Neural cell (in vitro differentiated cells): ENCODE measurements at regions not wholly inside any gene's neighbourhood (a gene's known extent, or its start where the extent isn't known, plus 50 kb on each side); places are given as distances from the start of the nearest gene placed in this dataset.

Experiments
- H2AFZ ChIP-seq: fragments of 200-600, 300-800 bp; sonication (generic), shearing (Covaris generic); 2 replicates; pipeline ENCODE4 v1.6.0; 2014; ENCODE audit warnings: low read depth, mild to moderate bottlenecking, antibody characterized with exemption, low read length, moderate library complexity
- H3F3A ChIP-seq: fragments of 200-600 bp; shearing (Covaris generic); 2 replicates; pipeline ENCODE4 v1.6.1; 2016; ENCODE audit warnings: mild to moderate bottlenecking, moderate library complexity, mixed read lengths, antibody characterized with exemption, low read length; ENCODE audit not compliant: insufficient read depth, poor library complexity, severe bottlenecking
- H3K27ac ChIP-seq: fragments of 200-600, 300-800 bp; sonication (generic), shearing (Covaris generic); 2 replicates; pipeline ENCODE4 v1.5.1; 2014; ENCODE audit warnings: mild to moderate bottlenecking, low read length, moderate library complexity
- H3K27me3 ChIP-seq: fragments of 300-800, 200-600 bp; sonication (generic), shearing (Covaris generic); 2 replicates; pipeline ENCODE4 v1.6.0; 2014; ENCODE audit warnings: mild to moderate bottlenecking, low read depth, low read length, moderate library complexity; ENCODE audit not compliant: insufficient read depth
- H3K36me3 ChIP-seq: fragments of 300-800, 200-600 bp; sonication (generic), shearing (Covaris generic); 2 replicates; pipeline ENCODE4 v1.5.1; 2014; ENCODE audit warnings: mild to moderate bottlenecking, antibody characterized with exemption, low read length, moderate library complexity; ENCODE audit not compliant: insufficient read depth
- H3K4me2 ChIP-seq: fragments of 300-800, 200-600 bp; sonication (generic), shearing (Covaris generic); 2 replicates; pipeline ENCODE4 v1.6.0; 2014; ENCODE audit warnings: mild to moderate bottlenecking, low read length
- H3K4me3 ChIP-seq: fragments of 300-800, 200-600 bp; sonication (generic), shearing (Covaris generic); 2 replicates; pipeline ENCODE4 v1.5.1; 2014; ENCODE audit warnings: mild to moderate bottlenecking, low read length, moderate library complexity
- H3K79me2 ChIP-seq: fragments of 200-600 bp; shearing (Covaris generic); replicated peaks from 2 replicates; pipeline ENCODE4 v1.6.0; 2014; ENCODE audit warnings: mild to moderate bottlenecking, low read length, moderate library complexity; ENCODE audit not compliant: insufficient read depth
- H3K9ac ChIP-seq: fragments of 300-800, 200-600 bp; sonication (generic), shearing (Covaris generic); 2 replicates; pipeline ENCODE4 v1.6.1; 2016; ENCODE audit warnings: mild to moderate bottlenecking, low read length, mixed read lengths
- H3K9me2 ChIP-seq: fragments of 200-600 bp; shearing (Covaris generic); 2 replicates; pipeline ENCODE4 v1.6.1; 2016; ENCODE audit warnings: mild to moderate bottlenecking, low read length, mixed read lengths; ENCODE audit not compliant: insufficient read depth
- H3K9me3 ChIP-seq: fragments of 200-600, 300-800 bp; sonication (generic), shearing (Covaris generic); 2 replicates; pipeline ENCODE4 v1.6.1; 2016; ENCODE audit warnings: mild to moderate bottlenecking, mixed run types, low read length, moderate library complexity, mixed read lengths
- H4K20me1 ChIP-seq: fragments of 200-600 bp; shearing (Covaris generic); 2 replicates; pipeline ENCODE4 v1.6.1; 2016; ENCODE audit warnings: mild to moderate bottlenecking, mixed run types; ENCODE audit not compliant: insufficient read depth
- EP300 ChIP-seq: fragments of 450-650 bp; conservative IDR thresholded peaks from 2 replicates; pipeline ENCODE4 v1.6.1; 2014; ENCODE audit warnings: antibody characterized with exemption, mild to moderate bottlenecking, moderate library complexity; ENCODE audit not compliant: poor library complexity, severe bottlenecking
- EZH2 ChIP-seq: fragments of 200-600, 300-800 bp; shearing (Covaris generic), sonication (generic); IDR thresholded peaks from 2 replicates; pipeline ENCODE4 v1.6.1; 2014; ENCODE audit warnings: antibody characterized with exemption, low read length, borderline replicate concordance, mild to moderate bottlenecking; ENCODE audit not compliant: insufficient read depth, poor library complexity, severe bottlenecking
- MXI1 ChIP-seq: fragments of 450-650 bp; conservative IDR thresholded peaks from 2 replicates; pipeline ENCODE4 v1.6.1; 2014; ENCODE audit warnings: antibody characterized with exemption, mild to moderate bottlenecking; ENCODE audit not compliant: poor library complexity, severe bottlenecking
- POLR2AphosphoS5 ChIP-seq: IDR thresholded peaks from 2 replicates; pipeline ENCODE4 v1.6.1; 2012
- RAD21 ChIP-seq: fragments of 450-650 bp; conservative IDR thresholded peaks from 2 replicates; pipeline ENCODE4 v1.6.1; 2014; ENCODE audit warnings: antibody characterized with exemption, mild to moderate bottlenecking, moderate library complexity
- SMC3 ChIP-seq: fragments of 450-650 bp; conservative IDR thresholded peaks from 2 replicates; pipeline ENCODE4 v1.6.1; 2014; ENCODE audit warnings: antibody characterized with exemption, mild to moderate bottlenecking, moderate library complexity; ENCODE audit not compliant: poor library complexity
- TAF1 ChIP-seq: IDR thresholded peaks from 2 replicates; pipeline ENCODE4 v1.6.1; 2012; ENCODE audit warnings: low read depth
- TF ChIP-seq, protein P1 (sequence below): IDR thresholded peaks from 2 replicates; pipeline ENCODE4 v1.6.1; 2012; ENCODE audit warnings: borderline replicate concordance
- TF ChIP-seq, protein P2 (sequence below): fragments of 450-650 bp; IDR thresholded peaks from 2 replicates; pipeline ENCODE4 v1.5.1; 2014; ENCODE audit warnings: antibody characterized with exemption, mild to moderate bottlenecking, moderate library complexity; ENCODE audit not compliant: poor library complexity, severe bottlenecking

DNA sequence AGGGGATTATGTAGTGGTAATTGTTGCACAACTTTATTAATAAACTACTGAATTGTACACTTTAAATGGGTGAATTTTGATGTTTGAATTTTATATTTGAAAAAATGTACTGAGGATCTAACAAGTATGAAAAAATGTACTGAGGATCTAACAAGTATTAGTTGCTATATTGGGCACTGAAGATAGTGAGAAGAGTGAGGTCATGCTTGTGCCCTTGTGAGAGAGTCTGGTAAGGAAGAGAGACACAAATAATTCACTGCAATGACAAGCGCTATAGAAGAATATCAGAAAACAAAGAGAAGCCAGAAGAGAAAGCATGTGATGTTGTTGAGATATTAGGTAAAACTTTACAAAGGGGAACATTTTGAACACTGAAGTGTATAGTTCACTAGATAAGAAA lies 137.6 kb downstream of the DTWD1 start:
- H4K20me1 ChIP-seq: no peaks in the 10 kb centered on the region
- no peak overlapping the region for H3K4me3 ChIP-seq
- no peak for TF ChIP-seq MXI1
- no peak for TF ChIP-seq RAD21
- TF ChIP-seq TAF1: no peak
- TF ChIP-seq SMC3: no peak
- TF ChIP-seq POLR2AphosphoS5: no peak
- TF ChIP-seq, protein P1, sequence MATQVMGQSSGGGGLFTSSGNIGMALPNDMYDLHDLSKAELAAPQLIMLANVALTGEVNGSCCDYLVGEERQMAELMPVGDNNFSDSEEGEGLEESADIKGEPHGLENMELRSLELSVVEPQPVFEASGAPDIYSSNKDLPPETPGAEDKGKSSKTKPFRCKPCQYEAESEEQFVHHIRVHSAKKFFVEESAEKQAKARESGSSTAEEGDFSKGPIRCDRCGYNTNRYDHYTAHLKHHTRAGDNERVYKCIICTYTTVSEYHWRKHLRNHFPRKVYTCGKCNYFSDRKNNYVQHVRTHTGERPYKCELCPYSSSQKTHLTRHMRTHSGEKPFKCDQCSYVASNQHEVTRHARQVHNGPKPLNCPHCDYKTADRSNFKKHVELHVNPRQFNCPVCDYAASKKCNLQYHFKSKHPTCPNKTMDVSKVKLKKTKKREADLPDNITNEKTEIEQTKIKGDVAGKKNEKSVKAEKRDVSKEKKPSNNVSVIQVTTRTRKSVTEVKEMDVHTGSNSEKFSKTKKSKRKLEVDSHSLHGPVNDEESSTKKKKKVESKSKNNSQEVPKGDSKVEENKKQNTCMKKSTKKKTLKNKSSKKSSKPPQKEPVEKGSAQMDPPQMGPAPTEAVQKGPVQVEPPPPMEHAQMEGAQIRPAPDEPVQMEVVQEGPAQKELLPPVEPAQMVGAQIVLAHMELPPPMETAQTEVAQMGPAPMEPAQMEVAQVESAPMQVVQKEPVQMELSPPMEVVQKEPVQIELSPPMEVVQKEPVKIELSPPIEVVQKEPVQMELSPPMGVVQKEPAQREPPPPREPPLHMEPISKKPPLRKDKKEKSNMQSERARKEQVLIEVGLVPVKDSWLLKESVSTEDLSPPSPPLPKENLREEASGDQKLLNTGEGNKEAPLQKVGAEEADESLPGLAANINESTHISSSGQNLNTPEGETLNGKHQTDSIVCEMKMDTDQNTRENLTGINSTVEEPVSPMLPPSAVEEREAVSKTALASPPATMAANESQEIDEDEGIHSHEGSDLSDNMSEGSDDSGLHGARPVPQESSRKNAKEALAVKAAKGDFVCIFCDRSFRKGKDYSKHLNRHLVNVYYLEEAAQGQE: no peak
- TF ChIP-seq EP300: no peak
- TF ChIP-seq EZH2: no peak
- TF ChIP-seq, protein P2, sequence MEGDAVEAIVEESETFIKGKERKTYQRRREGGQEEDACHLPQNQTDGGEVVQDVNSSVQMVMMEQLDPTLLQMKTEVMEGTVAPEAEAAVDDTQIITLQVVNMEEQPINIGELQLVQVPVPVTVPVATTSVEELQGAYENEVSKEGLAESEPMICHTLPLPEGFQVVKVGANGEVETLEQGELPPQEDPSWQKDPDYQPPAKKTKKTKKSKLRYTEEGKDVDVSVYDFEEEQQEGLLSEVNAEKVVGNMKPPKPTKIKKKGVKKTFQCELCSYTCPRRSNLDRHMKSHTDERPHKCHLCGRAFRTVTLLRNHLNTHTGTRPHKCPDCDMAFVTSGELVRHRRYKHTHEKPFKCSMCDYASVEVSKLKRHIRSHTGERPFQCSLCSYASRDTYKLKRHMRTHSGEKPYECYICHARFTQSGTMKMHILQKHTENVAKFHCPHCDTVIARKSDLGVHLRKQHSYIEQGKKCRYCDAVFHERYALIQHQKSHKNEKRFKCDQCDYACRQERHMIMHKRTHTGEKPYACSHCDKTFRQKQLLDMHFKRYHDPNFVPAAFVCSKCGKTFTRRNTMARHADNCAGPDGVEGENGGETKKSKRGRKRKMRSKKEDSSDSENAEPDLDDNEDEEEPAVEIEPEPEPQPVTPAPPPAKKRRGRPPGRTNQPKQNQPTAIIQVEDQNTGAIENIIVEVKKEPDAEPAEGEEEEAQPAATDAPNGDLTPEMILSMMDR: no peak
- H3K27ac ChIP-seq: no peak overlapping the region
- H3K27me3 ChIP-seq: no peaks in the 10 kb centered on the region
- no peak overlapping the region for H3K4me2 ChIP-seq
- no peaks in the 10 kb centered on the region for H3K9me2 ChIP-seq
- no peak overlapping the region for H2AFZ ChIP-seq
- H3K36me3 ChIP-seq: no peaks in the 10 kb centered on the region
- H3K79me2 ChIP-seq: no peaks in the 10 kb centered on the region
- no peaks in the 10 kb centered on the region for H3F3A ChIP-seq
- H3K9ac ChIP-seq: no peak overlapping the region
- peaks cover 7% of the 10 kb centered on the region for H3K9me3 ChIP-seq

DNA sequence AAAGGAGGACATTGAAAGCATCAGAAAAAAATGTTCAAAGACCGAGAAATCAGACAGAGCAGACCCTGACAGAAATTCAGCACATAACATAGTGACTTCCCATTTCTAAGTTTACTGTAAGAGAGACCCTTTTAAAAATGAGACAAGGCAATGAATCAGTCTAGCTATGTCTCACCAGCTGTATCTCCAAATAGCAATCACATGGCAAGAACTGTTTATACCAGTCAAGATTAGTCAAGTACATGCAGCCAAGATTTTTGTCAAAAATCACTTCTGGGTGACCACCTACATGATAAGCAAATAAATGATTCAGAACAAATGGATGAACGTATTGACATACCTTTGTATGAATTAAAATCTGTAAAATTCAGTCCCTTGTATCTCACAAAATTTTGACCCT lies 138.0 kb downstream of the DTWD1 start:
- Histone ChIP-seq H3K9ac (no peak overlapping the region), H3K9me3 (peaks cover 7% of the 10 kb centered on the region)

More for the DNA sequence above, 138.0 kb downstream of the DTWD1 start:
- no peaks in the 10 kb centered on the region for H4K20me1 ChIP-seq
- no peak overlapping the region for H2AFZ ChIP-seq
- H3K27me3 ChIP-seq: no peaks in the 10 kb centered on the region
- no peak overlapping the region for H3K27ac ChIP-seq
- H3K4me2 ChIP-seq: no peak overlapping the region
- no peaks in the 10 kb centered on the region for H3K79me2 ChIP-seq
- no peak for TF ChIP-seq EP300
- no peak for TF ChIP-seq MXI1
- TF ChIP-seq, protein P1: no peak
- TF ChIP-seq EZH2: no peak
- no peak for TF ChIP-seq TAF1
- no peak for TF ChIP-seq POLR2AphosphoS5
- no peaks in the 10 kb centered on the region for H3F3A ChIP-seq
- no peaks in the 10 kb centered on the region for H3K36me3 ChIP-seq
- H3K9me2 ChIP-seq: no peaks in the 10 kb centered on the region
- H3K4me3 ChIP-seq: no peak overlapping the region
